NT2/D1 (cell line): ENCODE measurements at regions not wholly inside any gene's neighbourhood (a gene's known extent, or its start where the extent isn't known, plus 50 kb on each side); places are given as distances from the start of the nearest gene placed in this dataset.

Experiments
- SUZ12 ChIP-seq: IDR thresholded peaks from 2 replicates; pipeline ENCODE4 v1.6.1; 2011; ENCODE audit not compliant: insufficient read length, insufficient read depth; ENCODE audit errors: extremely low read depth
- YY1 ChIP-seq: IDR thresholded peaks from 2 replicates; pipeline ENCODE4 v1.6.1; 2011; ENCODE audit not compliant: insufficient read length, insufficient read depth

DNA sequence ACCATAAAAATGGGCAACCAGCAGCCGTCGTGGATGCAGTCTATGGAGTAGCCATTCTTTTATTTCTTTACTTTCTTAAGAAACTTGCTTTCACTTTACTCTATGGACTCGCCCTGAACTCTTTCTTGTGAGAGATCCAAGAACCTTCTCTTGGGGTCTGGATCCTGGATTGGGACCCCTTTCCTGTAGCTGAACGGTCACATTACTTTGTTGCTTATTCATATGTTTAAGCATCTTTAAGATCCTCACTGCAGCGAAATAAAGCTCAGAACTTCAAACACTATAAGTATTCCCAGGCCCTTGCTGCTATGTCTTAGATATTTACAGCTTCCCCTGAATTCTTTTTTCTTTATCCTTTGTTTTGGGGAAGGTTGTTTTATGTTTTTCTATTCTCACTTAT is 187.8 kb upstream of the DDI1 start:
- no peak for TF ChIP-seq YY1
- TF ChIP-seq SUZ12: no peak
